ENCODE measurements at regions not wholly inside any gene's neighbourhood (a gene's known extent, or its start where the extent isn't known, plus 50 kb on each side); places are given as distances from the start of the nearest gene placed in this dataset.

- TF ChIP-seq CTCF (conservative IDR thresholded peaks at IDR 0.05 in 1 of 2, IDR thresholded peaks at IDR 0.05 in 1 of 2; ENCODE audit: low read depth in 1 of 2, low read length in 2 of 2) (no peak), EZH2 (IDR thresholded peaks at IDR 0.05; ENCODE audit: low read length, missing control alignments) (no peak)
Observed at GRCh38 chr2:234285541-234285940, 211.3 kb downstream of the ARL4C start.

All from fibroblast of lung (primary cell).